HepG2 (cell line): ENCODE measurements at regions not wholly inside any gene's neighbourhood (a gene's known extent, or its start where the extent isn't known, plus 50 kb on each side); places are given as distances from the start of the nearest gene placed in this dataset.

ENCODE experiments used
- ATAC-seq: fragments of 200-7000 bp; cut with Tn5 transposase; 3 replicates; pipeline ENCODE4 v1.9.1; 2020; ENCODE audit warnings: mild to moderate bottlenecking, moderate library complexity
- BruUV-seq: library from RNA; stranded (reverse); fragments of 400-500 nt; replicated peaks from 2 replicates; lab custom pipeline; 2021; lab: Mats Ljungman, UMichigan
- CTCF ChIA-PET: fragments of 300-600 bp; formaldehyde crosslinking; extraction: SDS; loops from one replicate; lab custom pipeline; 2021; ENCODE audit warnings: low total read pairs, inconsistent platforms, low intra/inter-chr PET ratio; lab: Yijun Ruan, JAX
- POLR2A ChIA-PET: fragments of 350-600 bp; sonication (Branson Sonifier 250); formaldehyde crosslinking; loops from one replicate; lab custom pipeline; 2020; ENCODE audit warnings: antibody characterized with exemption, inconsistent platforms; lab: Yijun Ruan, JAX
- DNase-seq: peaks from one replicate; pipeline ENCODE4 v3.0.0-alpha.2; 2015; ENCODE audit warnings: low spot score
- FAIRE-seq: peaks from 3 replicates; lab custom pipeline; 2011; peaks lifted over from hg19 to GRCh38; lab: Jason Lieb, UNC
- H2AFZ ChIP-seq: one replicate; pipeline ENCODE4 v1.6.1; 2011; ENCODE audit warnings: low read length, inconsistent platforms
- H3K27ac ChIP-seq: fragments of 300-600 bp; 3 replicates; pipeline ENCODE4 v1.8.0; 2011; ENCODE audit warnings: mixed run types, mild to moderate bottlenecking, mixed read lengths, low read length, inconsistent platforms; ENCODE audit not compliant: insufficient read depth; ENCODE audit errors: extremely low read length
- H3K27me3 ChIP-seq, 2 experiments: fragments of 200-600 bp in 1 of 2; 2 replicates in 1 of 2; 3 replicates in 1 of 2; pipeline versions ENCODE4 v1.6.0 to v1.8.0; 2011; ENCODE audit warnings: low read length in 2 of 2, mild to moderate bottlenecking in 2 of 2, moderate library complexity in 2 of 2, inconsistent platforms in 1 of 2; ENCODE audit not compliant: insufficient read depth in 2 of 2, control insufficient read depth in 1 of 2
- H3K36me3 ChIP-seq, 2 experiments: fragments of 200-600 bp in 1 of 2; replicated peaks in 1 of 2; 2 replicates in 1 of 2; 3 replicates in 1 of 2; pipeline versions ENCODE4 v1.5.1 to v1.8.0; 2011; ENCODE audit warnings: low read length in 2 of 2, inconsistent platforms in 1 of 2; ENCODE audit not compliant: insufficient read depth in 2 of 2, control insufficient read depth in 1 of 2
- H3K4me1 ChIP-seq: 2 replicates; pipeline ENCODE4 v1.5.1; 2012; ENCODE audit warnings: low read length, inconsistent platforms; ENCODE audit not compliant: insufficient read depth
- H3K4me2 ChIP-seq: 2 replicates; pipeline ENCODE4 v1.6.0; 2011; ENCODE audit warnings: low read depth, low read length, inconsistent platforms
- H3K4me3 ChIP-seq, 3 experiments: fragments of 200-600 bp in 1 of 3; sonication (generic), shearing (Covaris generic) in 1 of 3; replicated peaks in 1 of 3; 2 replicates each; pipeline ENCODE4 v1.5.1; 2011 to 2016; ENCODE audit warnings: low read length in 3 of 3, inconsistent platforms in 2 of 3, low read depth in 2 of 3, mild to moderate bottlenecking in 2 of 3, control low read depth in 1 of 3, mixed read lengths in 1 of 3; ENCODE audit not compliant: insufficient read depth in 1 of 3
- H3K79me2 ChIP-seq: one replicate; pipeline ENCODE4 v1.6.1; 2011; ENCODE audit warnings: low read length, inconsistent platforms; ENCODE audit not compliant: insufficient read depth
- H3K9ac ChIP-seq: 2 replicates; pipeline ENCODE4 v1.6.0; 2011; ENCODE audit warnings: mild to moderate bottlenecking, low read depth, low read length, inconsistent platforms; ENCODE audit not compliant: insufficient read depth
- H3K9me3 ChIP-seq: 2 replicates; pipeline ENCODE4 v1.5.1; 2012; ENCODE audit warnings: mild to moderate bottlenecking, low read length
- H4K20me1 ChIP-seq: 2 replicates; pipeline ENCODE4 v1.6.0; 2011; ENCODE audit warnings: inconsistent platforms, mild to moderate bottlenecking, low read length, moderate library complexity; ENCODE audit not compliant: insufficient read depth
- ARNT2 ChIP-seq: sonication (generic); formaldehyde crosslinking; IDR thresholded peaks from 2 replicates; pipeline ENCODE4 v1.8.0; 2022; ENCODE audit warnings: mild to moderate bottlenecking, low read depth, missing genetic modification reagents, moderate library complexity
- HHEX ChIP-seq: IDR thresholded peaks from 2 replicates; pipeline ENCODE4 v1.6.1; 2016; ENCODE audit warnings: control low read depth
- KLF9 ChIP-seq: IDR thresholded peaks from 2 replicates; pipeline ENCODE4 v1.6.1; 2016; ENCODE audit warnings: low read depth
- KMT2A ChIP-seq: sonication (generic); formaldehyde crosslinking; IDR thresholded peaks from 2 replicates; pipeline ENCODE4 v1.4.0; 2020; ENCODE audit warnings: missing genetic modification reagents
- MBNL3 ChIP-seq: fragments of 250-450 bp; sonication (Bioruptor Pico); conservative IDR thresholded peaks from 2 replicates; pipeline ENCODE4 v1.8.0; 2022; ENCODE audit warnings: mild to moderate bottlenecking, inconsistent platforms
- NCOA5 ChIP-seq: sonication (generic); formaldehyde crosslinking; IDR thresholded peaks from 2 replicates; pipeline ENCODE4 v1.4.0; 2020; ENCODE audit warnings: missing genetic modification reagents
- NR2F1 ChIP-seq, 2 experiments: fragments of 450-650 bp in 1 of 2; formaldehyde crosslinking in 1 of 2; IDR thresholded peaks; 2 replicates each; pipeline versions ENCODE4 v1.5.0 to v1.6.1; 2016 to 2020; ENCODE audit warnings: mild to moderate bottlenecking in 1 of 2, missing compliant biosample characterization in 1 of 2, missing genetic modification reagents in 1 of 2, moderate library complexity in 1 of 2
- RBFOX2 ChIP-seq: fragments of 200-400 bp; formaldehyde crosslinking; IDR thresholded peaks from 2 replicates; pipeline ENCODE4 v1.6.1; 2017; ENCODE audit warnings: low read depth, mild to moderate bottlenecking, low read length
- SMAD9 ChIP-seq: sonication (generic); formaldehyde crosslinking; IDR thresholded peaks from 2 replicates; pipeline ENCODE4 v1.5.1; 2020; ENCODE audit warnings: mild to moderate bottlenecking, missing genetic modification reagents
- ZNF136 ChIP-seq: sonication (generic); formaldehyde crosslinking; IDR thresholded peaks from 2 replicates; pipeline ENCODE4 v1.8.1; 2022; ENCODE audit warnings: low read depth, mild to moderate bottlenecking, moderate library complexity, missing genetic modification reagents
- WGBS: methylation state at CpG from one replicate; pipeline ENCODE4 v1.1.6; 2017; ENCODE audit warnings: low lambda C conversion rate; 5-methylcytosine and 5-hydroxymethylcytosine counted together
- in situ Hi-C: cut with HindIII; loops from 2 replicates; pipeline ENCODE4 v1.10.0; 2017; ENCODE audit warnings: low pct_unique_long_range_greater_than_20kb; ENCODE audit not compliant: extremely low pct_ligation_motif_present
- intact Hi-C: fragments of 100-400 bp; cut with micrococcal nuclease; formaldehyde crosslinking; loops from one replicate; pipeline ENCODE4 v1.10.0; 2022; ENCODE audit not compliant: unreplicated experiment
- TF ChIP-seq, protein P1 (sequence below): sonication (generic); formaldehyde crosslinking; conservative IDR thresholded peaks from 2 replicates; pipeline ENCODE4 v1.4.0; 2020; ENCODE audit warnings: missing genetic modification reagents

DNA sequence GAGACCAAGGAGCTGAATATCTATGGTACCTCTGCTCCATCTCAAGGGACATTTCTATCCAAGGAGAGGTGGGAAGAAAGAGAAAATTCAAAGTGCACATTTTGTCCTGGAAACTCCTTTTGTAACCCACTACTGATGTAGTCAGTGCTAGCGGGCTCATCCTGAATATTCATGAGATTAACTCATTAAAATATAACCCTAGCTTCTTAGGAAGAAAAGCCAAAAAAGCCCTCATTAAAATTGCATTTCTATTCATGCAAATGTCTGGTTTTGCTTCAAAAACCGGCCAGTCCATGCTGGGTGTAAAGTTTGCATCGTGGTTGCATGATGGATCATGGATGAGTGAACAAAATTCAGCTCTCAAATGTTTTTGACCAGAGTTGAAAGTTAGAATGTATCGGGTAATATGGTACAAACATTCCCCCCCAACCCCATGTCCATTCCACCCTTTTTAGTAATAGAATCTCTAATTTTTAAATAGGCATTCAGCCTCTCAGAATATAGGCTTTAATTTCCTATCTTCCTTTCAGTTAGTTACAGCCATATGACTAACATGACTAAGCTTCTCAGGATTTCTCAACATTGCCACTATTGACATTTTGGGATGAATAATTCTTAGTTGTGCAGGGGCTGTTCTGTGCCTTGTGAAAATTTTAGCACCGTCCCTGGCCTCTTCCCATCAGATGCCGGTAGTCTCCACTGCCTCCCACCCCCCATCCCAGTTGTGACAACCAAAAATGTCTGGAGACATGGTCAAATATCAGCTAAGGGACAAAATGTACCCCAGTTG, 104.2 kb upstream of the RND3 start (continued):
- no peak for TF ChIP-seq ZNF136 (CRISPR knock-in tag)
- no peak for TF ChIP-seq HHEX (CRISPR knock-in tag)

DNA sequence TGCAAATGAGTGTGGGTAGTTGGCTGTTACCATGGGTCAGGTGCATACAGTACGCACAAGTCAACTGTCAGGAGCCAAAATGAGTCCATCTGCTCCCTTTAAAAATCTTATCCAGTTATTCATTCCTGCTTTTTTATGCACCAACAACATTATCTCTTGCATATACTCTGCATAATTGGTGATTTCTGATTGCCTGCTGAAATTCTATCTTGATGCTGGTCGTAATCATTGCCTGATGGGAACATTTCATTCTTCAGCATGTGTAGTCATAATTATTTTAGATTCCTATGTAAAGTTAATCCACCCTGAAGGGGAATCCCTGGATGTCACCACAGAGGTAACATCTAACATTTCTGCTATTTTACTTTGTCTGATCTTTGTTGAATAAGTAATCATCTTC, 102.2 kb upstream of the RND3 start:
- intact Hi-C loops = no loop called here
- ChIA-PET POLR2A (no interaction called here), CTCF (no interaction called here)
- Histone ChIP-seq H2AFZ (no peak overlapping the region), H4K20me1 (no peaks in the 10 kb centered on the region), H3K9ac (no peak overlapping the region), H3K4me3 (no peak overlapping the region), H3K4me1 (no peaks in the 10 kb centered on the region), H3K9me3 (no peaks in the 10 kb centered on the region), H3K36me3 (no peaks in the 10 kb centered on the region), H3K4me2 (no peak overlapping the region), H3K27me3 (no peaks in the 10 kb centered on the region; a peak in 1 of 5 replicates), H3K79me2 (no peaks in the 10 kb centered on the region), H3K27ac (no peak overlapping the region)
- in situ Hi-C loops = no loop called here
- DNase-seq (no peak), FAIRE-seq (no peak), ATAC-seq (no peak)
- WGBS = 29% methylated on average over 2 of the region's 2 CpGs
- TF ChIP-seq KLF9 (CRISPR knock-in tag) = no peak
- no peak for TF ChIP-seq SMAD9 (CRISPR knock-in tag)
- TF ChIP-seq RBFOX2 = no peak
- no peak for TF ChIP-seq NCOA5
- TF ChIP-seq ARNT2 (CRISPR knock-in tag) = no peak
- TF ChIP-seq KMT2A = no peak
- no peak for TF ChIP-seq NR2F1 (CRISPR knock-in tag; IDR thresholded peaks at IDR 0.05)
- TF ChIP-seq, protein P1, sequence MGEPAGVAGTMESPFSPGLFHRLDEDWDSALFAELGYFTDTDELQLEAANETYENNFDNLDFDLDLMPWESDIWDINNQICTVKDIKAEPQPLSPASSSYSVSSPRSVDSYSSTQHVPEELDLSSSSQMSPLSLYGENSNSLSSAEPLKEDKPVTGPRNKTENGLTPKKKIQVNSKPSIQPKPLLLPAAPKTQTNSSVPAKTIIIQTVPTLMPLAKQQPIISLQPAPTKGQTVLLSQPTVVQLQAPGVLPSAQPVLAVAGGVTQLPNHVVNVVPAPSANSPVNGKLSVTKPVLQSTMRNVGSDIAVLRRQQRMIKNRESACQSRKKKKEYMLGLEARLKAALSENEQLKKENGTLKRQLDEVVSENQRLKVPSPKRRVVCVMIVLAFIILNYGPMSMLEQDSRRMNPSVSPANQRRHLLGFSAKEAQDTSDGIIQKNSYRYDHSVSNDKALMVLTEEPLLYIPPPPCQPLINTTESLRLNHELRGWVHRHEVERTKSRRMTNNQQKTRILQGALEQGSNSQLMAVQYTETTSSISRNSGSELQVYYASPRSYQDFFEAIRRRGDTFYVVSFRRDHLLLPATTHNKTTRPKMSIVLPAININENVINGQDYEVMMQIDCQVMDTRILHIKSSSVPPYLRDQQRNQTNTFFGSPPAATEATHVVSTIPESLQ (CRISPR knock-in tag) = no peak
- TF ChIP-seq MBNL3 (CRISPR knock-in tag) = no peak
- BruUV-seq = no TSS peak
